ENCODE measurements at regions not wholly inside any gene's neighbourhood (a gene's known extent, or its start where the extent isn't known, plus 50 kb on each side); places are given as distances from the start of the nearest gene placed in this dataset.

DNA sequence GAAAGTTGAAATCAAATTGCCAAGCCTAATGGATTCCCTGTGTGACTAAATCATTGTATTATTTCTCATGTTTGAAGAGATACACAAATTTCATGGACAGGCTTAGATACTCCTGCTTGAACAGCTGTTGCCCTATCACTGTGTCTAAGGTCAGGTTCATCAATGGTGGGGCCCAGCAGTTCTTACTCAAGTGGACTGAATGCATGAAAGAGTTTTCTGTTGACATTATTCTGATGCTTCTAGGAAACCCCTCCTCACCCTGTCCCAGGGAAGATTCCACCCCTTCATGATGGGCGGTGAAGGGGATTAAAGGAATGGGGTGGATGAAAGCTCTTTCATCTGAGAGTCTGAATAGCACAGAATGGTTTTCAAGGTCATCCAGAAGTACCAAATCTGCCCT lies 148.8 kb downstream of the INO80D start:
- H3K9me3 Mint-ChIP-seq: no peaks in the 10 kb centered on the region
- Histone ChIP-seq H3K27me3 (ENCODE audit: control insufficient read depth, insufficient read depth, low read length) (no peaks in the 10 kb centered on the region), H3K27ac (ENCODE audit: low read length) (no peak overlapping the region), H3K36me3 (ENCODE audit: control insufficient read depth, insufficient read depth, low read length) (no peaks in the 10 kb centered on the region), H3K4me3 (ENCODE audit: low read length) (no peak overlapping the region), H3K9me3 (ENCODE audit: control insufficient read depth, insufficient read depth, low read length) (no peaks in the 10 kb centered on the region), H3K4me1 (ENCODE audit: control insufficient read depth, insufficient read depth, low read length) (no peaks in the 10 kb centered on the region)
- no peak for DNase-seq
- H3K27me3 Mint-ChIP-seq (ENCODE audit: low read depth in 2 of 2): peaks cover 4 to 15% of the 10 kb centered on the region in 2 donors
- TF ChIP-seq CTCF (IDR thresholded peaks at IDR 0.05): no peak
- H3K4me1 Mint-ChIP-seq: no peaks in the 10 kb centered on the region
- WGBS (ENCODE audit: insufficient coverage): no CpG with 5 or more reads among the region's 1 CpG
- no peaks in the 10 kb centered on the region for H3K36me3 Mint-ChIP-seq
- H3K4me3 Mint-ChIP-seq: no peak overlapping the region
- H3K27ac Mint-ChIP-seq: no peak overlapping the region
- no peak for ATAC-seq
- intact Hi-C loops (cut with micrococcal nuclease): no loop called here

- 91% methylated on average over 8 of the region's 10 CpGs for WGBS (ENCODE audit: insufficient coverage)
- DNase-seq (no peak), ATAC-seq (no peak)
- H3K4me1 Mint-ChIP-seq: no peaks in the 10 kb centered on the region
- Histone ChIP-seq H3K9me3 (ENCODE audit: control insufficient read depth, insufficient read depth, low read length) (no peaks in the 10 kb centered on the region), H3K27ac (ENCODE audit: low read length) (no peak overlapping the region), H3K27me3 (ENCODE audit: control insufficient read depth, insufficient read depth, low read length) (no peaks in the 10 kb centered on the region), H3K4me3 (ENCODE audit: low read length) (no peak overlapping the region), H3K36me3 (ENCODE audit: control insufficient read depth, insufficient read depth, low read length) (no peaks in the 10 kb centered on the region), H3K4me1 (ENCODE audit: control insufficient read depth, insufficient read depth, low read length) (no peaks in the 10 kb centered on the region)
- H3K27me3 Mint-ChIP-seq (ENCODE audit: low read depth in 2 of 2): peaks cover 4 to 12% of the 10 kb centered on the region in 2 donors
- no peaks in the 10 kb centered on the region for H3K9me3 Mint-ChIP-seq
- no peaks in the 10 kb centered on the region for H3K36me3 Mint-ChIP-seq
- H3K4me3 Mint-ChIP-seq: no peak overlapping the region
- no peak overlapping the region for H3K27ac Mint-ChIP-seq
- intact Hi-C loops (cut with micrococcal nuclease): no loop called here
- TF ChIP-seq CTCF (IDR thresholded peaks at IDR 0.05): no peak
Observed at GRCh38 chr2:205936446-205936845, 149.5 kb downstream of the INO80D start.

- no peaks in the 10 kb centered on the region for H3K27me3 ChIP-seq (ENCODE audit: control insufficient read depth, insufficient read depth, low read length)
- H3K27me3 Mint-ChIP-seq (ENCODE audit: low read depth in 2 of 2): peaks cover 14 to 20% of the 10 kb centered on the region in 2 donors
- no peaks in the 10 kb centered on the region for H3K4me1 ChIP-seq (ENCODE audit: control insufficient read depth, insufficient read depth, low read length)
- DNase-seq (no peak), ATAC-seq (no peak)
- no peak for TF ChIP-seq CTCF (IDR thresholded peaks at IDR 0.05)
- H3K4me3 Mint-ChIP-seq: no peak overlapping the region
- no peaks in the 10 kb centered on the region for H3K36me3 Mint-ChIP-seq
- no peaks in the 10 kb centered on the region for H3K36me3 ChIP-seq (ENCODE audit: control insufficient read depth, insufficient read depth, low read length)
- no CpG with 5 or more reads among the region's 1 CpG for WGBS (ENCODE audit: insufficient coverage)
- no peaks in the 10 kb centered on the region for H3K9me3 Mint-ChIP-seq
- intact Hi-C loops (cut with micrococcal nuclease): no loop called here
- H3K9me3 ChIP-seq (ENCODE audit: control insufficient read depth, insufficient read depth, low read length): no peaks in the 10 kb centered on the region
- H3K4me3 ChIP-seq (ENCODE audit: low read length): no peak overlapping the region
- H3K27ac ChIP-seq (ENCODE audit: low read length): no peak overlapping the region
- H3K27ac Mint-ChIP-seq: no peak overlapping the region
- H3K4me1 Mint-ChIP-seq: no peaks in the 10 kb centered on the region
Observed at GRCh38 chr2:205934443-205934842, 151.5 kb downstream of the INO80D start.

DNA sequence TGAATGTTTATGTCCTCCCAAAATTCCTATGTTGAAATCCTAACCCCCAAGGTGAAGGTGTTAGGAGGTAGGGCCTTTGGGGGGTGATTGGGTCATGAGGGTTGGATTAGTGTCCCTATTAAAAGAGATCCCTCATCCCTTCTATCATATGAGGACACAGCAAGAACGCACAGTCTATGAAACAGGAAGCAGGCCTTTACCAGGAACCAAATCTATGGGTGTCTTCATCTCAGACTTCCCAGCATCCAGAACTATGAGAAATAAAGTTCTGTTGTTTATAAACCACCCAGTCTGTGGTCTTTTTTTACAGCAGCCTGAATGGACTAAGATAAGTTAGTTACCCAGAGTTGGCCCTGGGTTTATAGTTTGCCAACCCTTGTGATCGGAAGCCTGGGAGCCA lies 153.1 kb downstream of the INO80D start:
- WGBS (ENCODE audit: insufficient coverage): 82% methylated on average over 2 of the region's 2 CpGs
- no peak overlapping the region for H3K27ac ChIP-seq (ENCODE audit: low read length)
- Mint-ChIP-seq H3K36me3 (no peaks in the 10 kb centered on the region), H3K4me1 (no peaks in the 10 kb centered on the region), H3K4me3 (no peak overlapping the region), H3K27ac (no peak overlapping the region), H3K27me3 (ENCODE audit: low read depth in 2 of 2) (peaks cover 13 to 20% of the 10 kb centered on the region in 2 donors), H3K9me3 (no peaks in the 10 kb centered on the region)
- no peaks in the 10 kb centered on the region for H3K27me3 ChIP-seq (ENCODE audit: control insufficient read depth, insufficient read depth, low read length)
- H3K36me3 ChIP-seq (ENCODE audit: control insufficient read depth, insufficient read depth, low read length): no peaks in the 10 kb centered on the region
- intact Hi-C loops (cut with micrococcal nuclease): no loop called here
- H3K4me1 ChIP-seq (ENCODE audit: control insufficient read depth, insufficient read depth, low read length): no peaks in the 10 kb centered on the region
- DNase-seq (no peak), ATAC-seq (no peak)
- no peak for TF ChIP-seq CTCF (IDR thresholded peaks at IDR 0.05)
- no peaks in the 10 kb centered on the region for H3K9me3 ChIP-seq (ENCODE audit: control insufficient read depth, insufficient read depth, low read length)
- H3K4me3 ChIP-seq (ENCODE audit: low read length): no peak overlapping the region
